Fibroblast of lung (primary cell): ENCODE measurements at regions not wholly inside any gene's neighbourhood (a gene's known extent, or its start where the extent isn't known, plus 50 kb on each side); places are given as distances from the start of the nearest gene placed in this dataset.

Source experiments
- DNase-seq, 2 donors: peaks; one replicate each; pipeline versions ENCODE4 v3.0.0 to v3.0.0-alpha.2; 2010; ENCODE audit warnings: low read depth in 2 of 2
- H2AFZ ChIP-seq: 2 replicates; pipeline ENCODE4 v1.5.1; 2012; ENCODE audit warnings: low read length, control low read depth, inconsistent platforms
- H3K27ac ChIP-seq: 2 replicates; pipeline ENCODE4 v1.5.1; 2011; ENCODE audit warnings: low read length, control low read depth; ENCODE audit not compliant: insufficient read depth
- H3K27me3 ChIP-seq: 2 replicates; pipeline ENCODE4 v1.5.1; 2011; ENCODE audit warnings: mild to moderate bottlenecking, low read length; ENCODE audit not compliant: control insufficient read depth, insufficient read depth
- H3K36me3 ChIP-seq: 2 replicates; pipeline ENCODE4 v1.5.1; 2011; ENCODE audit warnings: low read length; ENCODE audit not compliant: control insufficient read depth, insufficient read depth
- H3K4me1 ChIP-seq: 2 replicates; pipeline ENCODE4 v1.5.1; 2011; ENCODE audit warnings: low read length; ENCODE audit not compliant: control insufficient read depth, insufficient read depth; ENCODE audit errors: extremely low read depth
- H3K4me2 ChIP-seq: 2 replicates; pipeline ENCODE4 v1.5.1; 2011; ENCODE audit warnings: low read length, control low read depth; ENCODE audit not compliant: insufficient read depth; ENCODE audit errors: extremely low read depth
- H3K4me3 ChIP-seq, 4 experiments: fragments of 200-600 bp in 1 of 4; sonication (generic) in 1 of 4; replicated peaks in 1 of 4; 2 replicates each; pipeline ENCODE4 v1.5.1; 2011 to 2016; ENCODE audit warnings: low read length in 4 of 4, low read depth in 3 of 4, mild to moderate bottlenecking in 3 of 4, control low read depth in 2 of 4, inconsistent platforms in 1 of 4, mixed read lengths in 1 of 4; ENCODE audit not compliant: insufficient read depth in 1 of 4; ENCODE audit errors: control extremely low read depth in 1 of 4
- H3K79me2 ChIP-seq: 2 replicates; pipeline ENCODE4 v1.5.1; 2012; ENCODE audit warnings: mild to moderate bottlenecking, low read length, inconsistent platforms; ENCODE audit not compliant: control insufficient read depth, insufficient read depth
- H3K9ac ChIP-seq: 2 replicates; pipeline ENCODE4 v1.5.1; 2011; ENCODE audit warnings: mild to moderate bottlenecking, low read length, control low read depth; ENCODE audit not compliant: insufficient read depth
- H3K9me3 ChIP-seq: 2 replicates; pipeline ENCODE4 v1.5.1; 2012; ENCODE audit warnings: low read depth, low read length; ENCODE audit not compliant: control insufficient read depth, insufficient read depth
- H4K20me1 ChIP-seq: 2 replicates; pipeline ENCODE4 v1.5.1; 2011; ENCODE audit warnings: low read length; ENCODE audit not compliant: control insufficient read depth, insufficient read depth; ENCODE audit errors: extremely low read depth
- CTCF ChIP-seq, 2 donors: IDR thresholded peaks in 1 of 2; conservative IDR thresholded peaks in 1 of 2; 1 replicate in 1 of 2; 2 replicates in 1 of 2; pipeline ENCODE4 v1.5.1; 2011 to 2012; ENCODE audit warnings: low read length in 2 of 2, control low read depth in 1 of 2, inconsistent platforms in 1 of 2, low read depth in 1 of 2, mild to moderate bottlenecking in 1 of 2
- EZH2 ChIP-seq: IDR thresholded peaks from 2 replicates; pipeline ENCODE4 v1.5.1; 2012; ENCODE audit warnings: low read length, control low read depth, mild to moderate bottlenecking; ENCODE audit errors: missing control alignments

- Histone ChIP-seq H3K27me3 (no peaks in the 10 kb centered on the region), H3K4me2 (no peak overlapping the region), H3K9me3 (no peaks in the 10 kb centered on the region), H3K79me2 (no peaks in the 10 kb centered on the region), H2AFZ (no peak overlapping the region), H3K36me3 (no peaks in the 10 kb centered on the region), H3K9ac (no peak overlapping the region), H3K4me3 (no peak overlapping the region), H3K4me1 (no peaks in the 10 kb centered on the region), H3K27ac (no peak overlapping the region), H4K20me1 (no peaks in the 10 kb centered on the region)
- no peak for DNase-seq
- no peak for TF ChIP-seq CTCF (conservative IDR thresholded peaks at IDR 0.05 in 1 of 2, IDR thresholded peaks at IDR 0.05 in 1 of 2; ENCODE audit: low read depth in 1 of 2, low read length in 2 of 2)
Measured at GRCh38 chr14:98819867-98820206, 452.2 kb downstream of the BCL11B start.

GRCh38 chr14:98822917-98823316 is 449.1 kb downstream of the BCL11B start:
- Histone ChIP-seq H2AFZ (no peak overlapping the region), H3K4me1 (no peaks in the 10 kb centered on the region), H3K27ac (no peak overlapping the region), H3K9me3 (no peaks in the 10 kb centered on the region), H3K4me3 (no peak overlapping the region), H3K36me3 (no peaks in the 10 kb centered on the region), H3K9ac (no peak overlapping the region), H3K27me3 (no peaks in the 10 kb centered on the region), H4K20me1 (no peaks in the 10 kb centered on the region), H3K79me2 (no peaks in the 10 kb centered on the region), H3K4me2 (no peak overlapping the region)
- DNase-seq = peak in 1 of 2 donors; percentile 4
- TF ChIP-seq EZH2 (no peak), CTCF (conservative IDR thresholded peaks at IDR 0.05 in 1 of 2, IDR thresholded peaks at IDR 0.05 in 1 of 2; ENCODE audit: low read depth in 1 of 2, low read length in 2 of 2) (no peak)

- Histone ChIP-seq H2AFZ (no peak overlapping the region), H3K4me1 (no peaks in the 10 kb centered on the region), H4K20me1 (no peaks in the 10 kb centered on the region), H3K9me3 (no peaks in the 10 kb centered on the region), H3K27me3 (no peaks in the 10 kb centered on the region), H3K9ac (no peak overlapping the region), H3K79me2 (no peaks in the 10 kb centered on the region), H3K4me2 (no peak overlapping the region), H3K27ac (no peak overlapping the region), H3K36me3 (no peaks in the 10 kb centered on the region), H3K4me3 (no peak overlapping the region)
- peak in 1 of 2 donors; percentile 6 for DNase-seq
- TF ChIP-seq CTCF (conservative IDR thresholded peaks at IDR 0.05 in 1 of 2, IDR thresholded peaks at IDR 0.05 in 1 of 2; ENCODE audit: low read depth in 1 of 2, low read length in 2 of 2) = no peak
- no peak for TF ChIP-seq EZH2
Measured at GRCh38 chr14:98826618-98827017, 445.4 kb downstream of the BCL11B start.
